G401.6 (cell line): ENCODE measurements at regions not wholly inside any gene's neighbourhood (a gene's known extent, or its start where the extent isn't known, plus 50 kb on each side); places are given as distances from the start of the nearest gene placed in this dataset.
"Not testable (repeated sequence)": the region's sequence is repeated elsewhere in the genome, so short reads cannot be mapped to it uniquely, and the experiment has no call there.

Experiments used
- FAIRE-seq: peaks from 2 replicates; lab custom pipeline; 2012; peaks lifted over from hg19 to GRCh38; lab: Jason Lieb, UNC

DNA sequence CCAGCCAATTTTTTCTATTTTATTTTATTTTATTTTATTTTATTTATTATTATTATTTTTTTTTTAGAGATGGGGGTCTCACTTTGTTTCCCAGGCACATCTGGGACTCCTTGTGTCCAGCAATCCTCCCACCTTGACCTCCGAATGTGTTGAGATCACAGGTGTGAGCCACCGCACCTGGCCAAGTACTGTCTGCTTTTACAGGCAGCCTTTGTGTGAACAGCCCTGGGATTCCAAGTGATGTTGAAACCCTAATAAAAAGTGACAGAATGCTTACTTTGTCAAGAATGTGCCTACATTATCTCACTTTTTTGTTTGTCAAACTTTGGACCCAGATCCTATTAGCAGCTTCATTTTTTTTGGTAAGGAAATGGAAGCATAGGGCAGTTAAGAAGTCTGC lies 220.1 kb upstream of the EDNRB start:
- FAIRE-seq: no peak

DNA sequence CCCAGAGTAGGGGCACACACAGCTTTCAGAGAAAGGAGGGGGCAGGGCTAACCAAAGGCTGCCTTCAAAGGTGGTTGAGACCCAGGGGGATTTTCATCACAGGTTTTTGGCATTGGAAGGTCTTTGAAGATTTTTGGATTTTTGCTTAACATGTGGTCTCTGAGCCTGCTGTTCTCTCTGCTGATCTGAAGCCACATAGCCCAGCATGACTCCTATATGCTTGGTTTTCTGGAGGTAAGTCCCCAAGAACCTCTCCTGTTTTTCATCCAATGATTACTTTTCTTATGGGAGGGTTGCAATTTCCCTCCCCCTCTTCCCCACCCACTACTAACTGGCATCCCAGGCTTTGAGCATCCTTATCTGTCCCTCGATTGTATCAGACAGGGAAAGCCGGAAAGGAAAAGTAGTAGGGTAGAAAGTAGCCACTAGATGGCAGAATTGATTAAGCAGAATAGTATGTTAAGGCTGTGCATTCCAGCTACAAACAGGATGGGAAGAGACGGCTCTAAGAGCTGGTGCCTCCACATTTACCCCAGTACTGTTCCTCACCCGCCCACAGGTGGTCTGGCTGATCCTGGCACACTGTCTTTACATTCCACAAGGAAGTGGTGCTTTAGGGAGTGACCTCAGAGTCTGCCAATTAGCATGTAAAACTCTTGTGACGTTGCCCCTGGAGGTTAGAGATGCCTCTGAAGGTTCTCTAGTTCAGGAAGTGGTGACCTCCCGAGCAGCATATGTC lies 218.9 kb upstream of the EDNRB start:
- FAIRE-seq: no peak

GRCh38 chr13:78136966-78137365 lies 218.3 kb upstream of the EDNRB start:
- FAIRE-seq: no peak

- FAIRE-seq: no peak
These were observed 214.9 kb upstream of the EDNRB start for GRCh38 chr13:78133511-78133910.

- peak; percentile 61 for FAIRE-seq
These were observed 213.2 kb upstream of the EDNRB start for GRCh38 chr13:78131811-78132210.

DNA sequence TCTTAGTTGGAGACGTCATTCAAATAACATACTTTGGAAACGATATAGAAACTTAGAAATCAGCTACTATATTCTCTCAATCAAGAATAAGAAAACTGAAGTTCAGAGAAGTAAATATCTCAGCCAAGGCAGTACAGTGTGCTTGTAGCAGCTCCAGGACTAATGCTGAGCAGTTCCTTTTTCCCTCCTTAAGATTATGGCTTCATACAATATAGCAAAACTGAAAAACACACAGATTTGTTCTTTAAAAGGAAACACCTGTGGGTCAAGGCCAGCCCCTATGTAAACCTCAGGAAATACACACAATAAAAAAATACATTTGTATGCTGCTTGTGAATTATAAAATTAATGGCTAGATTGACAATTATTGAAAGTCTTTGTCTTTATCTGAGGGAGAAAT lies 212.7 kb upstream of the EDNRB start:
- FAIRE-seq: no peak

DNA sequence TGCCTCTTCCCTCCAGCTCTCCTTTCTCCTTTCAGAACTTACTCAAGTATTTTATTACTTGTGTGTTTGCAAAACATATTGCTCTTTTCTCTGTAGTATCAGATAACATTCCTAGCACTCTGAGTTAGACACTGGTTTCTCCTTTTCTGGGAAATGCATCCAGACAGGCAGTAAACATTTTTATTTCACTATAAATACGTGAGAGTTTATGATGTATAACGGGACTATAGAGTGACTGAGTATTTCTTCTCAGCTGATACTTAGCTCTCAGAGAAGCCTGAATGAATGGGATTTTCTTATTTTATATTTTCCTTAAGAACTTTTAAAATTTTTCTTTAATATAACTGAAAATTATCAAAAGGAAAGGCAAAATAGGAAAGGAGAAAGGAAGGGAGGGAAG lies 211.2 kb upstream of the EDNRB start:
- FAIRE-seq: no peak

DNA sequence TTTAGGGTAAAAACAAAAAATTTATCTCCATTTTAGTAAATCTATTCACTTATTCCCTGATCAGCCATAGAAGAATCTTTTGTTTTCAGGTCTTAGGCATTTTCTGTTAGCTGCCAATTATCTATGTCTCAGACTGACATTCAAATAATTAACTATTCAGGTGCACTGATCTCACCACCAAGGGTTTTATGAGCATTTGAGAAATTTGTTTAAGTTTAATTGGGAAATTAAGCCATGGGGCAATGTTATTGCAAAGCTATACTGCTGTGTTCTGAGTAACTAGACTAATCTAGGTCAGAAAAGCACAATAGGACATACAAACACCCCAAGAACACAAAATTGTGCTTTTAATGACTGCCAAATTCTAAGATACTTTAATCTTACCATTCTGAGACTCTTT lies 210.7 kb upstream of the EDNRB start:
- no peak for FAIRE-seq

- FAIRE-seq: peak; percentile 53
These were observed 203.1 kb upstream of the EDNRB start for GRCh38 chr13:78121459-78122348.

DNA sequence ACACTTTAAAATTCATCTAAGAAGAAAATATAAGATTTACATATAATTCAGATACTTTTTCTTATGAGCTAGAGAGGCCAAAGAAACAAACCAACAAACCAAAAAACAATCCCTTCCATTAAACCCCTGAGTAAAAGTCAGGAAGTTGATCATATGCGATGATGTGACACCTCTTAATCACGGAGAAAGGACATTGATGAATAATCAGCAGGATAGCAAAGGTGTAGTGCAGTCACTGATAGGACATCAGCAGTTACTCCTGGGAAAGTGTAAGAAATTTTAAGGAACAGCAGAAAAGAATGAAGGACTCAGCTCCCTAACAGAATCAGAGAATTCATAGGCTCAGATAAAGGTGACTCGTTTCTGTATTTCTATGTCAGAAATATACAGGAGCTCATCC lies 202.4 kb upstream of the EDNRB start:
- FAIRE-seq: no peak

- not testable (repeated sequence) for FAIRE-seq
These were observed 201.5 kb upstream of the EDNRB start for GRCh38 chr13:78120144-78120543.

DNA sequence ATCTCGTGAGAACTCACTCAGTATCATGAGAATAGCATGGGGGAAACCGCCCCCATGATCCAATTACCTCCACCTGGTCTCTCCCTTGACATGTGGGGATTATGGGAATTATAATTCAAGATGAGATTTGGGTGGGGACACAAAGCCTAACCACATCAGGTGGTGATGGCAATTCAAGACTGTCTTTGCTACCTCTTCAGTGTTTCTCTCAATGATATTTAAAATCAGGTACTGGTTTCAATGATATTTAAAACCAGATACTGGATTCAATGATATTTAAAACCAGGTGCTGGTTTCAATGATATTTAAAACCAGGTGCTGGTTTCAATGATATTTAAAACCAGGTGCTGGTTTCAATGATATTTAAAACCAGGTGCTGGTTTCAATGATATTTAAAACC lies 198.4 kb upstream of the EDNRB start:
- FAIRE-seq: not testable (repeated sequence)

DNA sequence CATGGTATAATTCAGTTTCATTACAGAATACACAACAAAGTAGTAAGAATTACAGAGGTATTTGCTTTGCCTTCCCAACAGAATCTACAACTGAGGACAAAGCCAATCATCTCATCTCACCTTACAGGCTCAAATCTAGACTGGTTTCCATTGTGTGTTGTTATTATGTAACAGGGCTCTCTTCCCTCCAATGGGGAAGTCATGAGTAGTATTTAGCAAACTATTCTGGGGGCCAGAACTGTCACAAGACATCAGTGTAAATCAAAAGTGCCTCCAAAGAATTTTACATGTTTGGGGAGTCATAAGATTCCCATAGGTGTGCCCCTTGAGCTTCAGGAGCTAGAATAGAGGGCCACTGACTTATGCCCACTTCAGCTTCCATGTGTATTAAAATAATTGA lies 187.0 kb upstream of the EDNRB start:
- no peak for FAIRE-seq

DNA sequence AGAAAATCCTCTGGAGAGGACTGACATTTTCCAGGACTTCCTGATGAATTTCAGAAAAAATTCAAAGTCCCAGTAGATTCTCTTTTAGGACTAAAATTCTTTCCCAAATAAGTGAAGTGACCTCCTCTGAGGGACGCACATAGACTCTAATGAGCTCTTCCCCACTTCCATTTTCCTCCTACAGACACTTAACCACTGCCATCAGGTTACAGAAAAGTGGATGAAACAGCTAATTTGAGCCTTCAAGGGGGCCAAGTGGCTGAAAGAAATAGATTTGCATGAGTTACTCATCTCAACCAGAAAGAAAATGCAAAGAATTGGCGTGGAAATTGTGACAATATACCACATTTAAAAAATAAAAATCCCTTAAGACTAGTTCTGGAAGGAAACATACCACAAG lies 185.3 kb upstream of the EDNRB start:
- FAIRE-seq: no peak

GRCh38 chr13:78102741-78103140 lies 184.1 kb upstream of the EDNRB start:
- FAIRE-seq: no peak

GRCh38 chr13:78102121-78102677 lies 183.6 kb upstream of the EDNRB start:
- no peak for FAIRE-seq

DNA sequence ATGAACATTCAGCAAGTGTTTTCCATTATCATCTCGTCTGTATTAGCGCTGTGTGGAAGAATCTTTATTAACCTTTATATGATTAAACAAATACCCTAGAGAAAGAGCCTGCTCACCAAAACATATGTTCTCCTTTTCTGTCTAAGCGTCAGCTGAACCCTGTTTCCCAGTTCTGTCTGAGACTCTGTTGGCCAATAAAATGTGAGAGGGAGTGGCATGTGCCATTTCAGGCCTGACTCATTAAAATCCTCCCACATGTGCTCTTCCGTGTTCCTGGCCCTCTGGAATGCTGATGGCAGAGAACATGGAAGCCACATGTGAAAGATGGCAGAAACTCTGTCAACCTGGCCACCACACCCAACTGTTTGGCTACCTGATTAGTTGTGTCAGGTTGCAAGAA lies 181.9 kb upstream of the EDNRB start:
- FAIRE-seq: no peak

DNA sequence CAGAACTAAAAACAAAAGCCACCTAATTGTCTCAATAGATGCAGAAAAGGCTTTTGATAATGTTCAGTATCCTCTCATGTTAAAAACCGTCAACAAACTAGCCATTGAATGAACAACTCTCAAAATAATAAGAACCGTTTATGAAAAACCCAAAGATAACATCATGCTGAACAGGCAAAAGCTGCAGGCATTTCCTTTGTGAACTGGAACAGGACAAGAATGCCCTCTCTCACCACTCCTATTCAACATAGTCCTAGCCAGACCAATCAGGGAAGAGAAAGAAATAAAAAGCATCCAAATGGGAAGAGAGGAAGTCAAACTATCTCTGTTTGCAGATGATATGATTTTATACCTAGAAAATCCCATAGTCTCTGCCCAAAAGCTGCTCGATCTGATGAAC lies 179.6 kb upstream of the EDNRB start:
- no peak for FAIRE-seq

DNA sequence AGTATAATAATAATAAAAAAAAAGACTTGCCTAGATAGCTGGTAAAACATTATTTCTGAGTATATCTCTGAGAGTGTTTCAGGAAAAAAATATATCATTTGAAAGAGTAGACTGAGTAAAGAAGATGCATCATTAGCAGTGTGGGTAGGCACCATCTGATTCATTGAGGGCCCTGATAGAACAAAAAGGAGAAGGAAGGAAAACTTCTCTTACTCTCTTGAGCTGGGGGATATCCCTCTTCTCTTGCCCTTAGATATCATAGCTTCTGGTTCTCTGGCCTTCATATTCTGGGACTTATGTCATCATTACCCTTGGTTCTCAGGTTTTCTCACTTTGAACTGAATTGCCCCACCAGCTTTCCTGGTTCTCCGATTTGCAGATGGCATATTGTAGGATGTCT lies 177.6 kb upstream of the EDNRB start:
- no peak for FAIRE-seq

DNA sequence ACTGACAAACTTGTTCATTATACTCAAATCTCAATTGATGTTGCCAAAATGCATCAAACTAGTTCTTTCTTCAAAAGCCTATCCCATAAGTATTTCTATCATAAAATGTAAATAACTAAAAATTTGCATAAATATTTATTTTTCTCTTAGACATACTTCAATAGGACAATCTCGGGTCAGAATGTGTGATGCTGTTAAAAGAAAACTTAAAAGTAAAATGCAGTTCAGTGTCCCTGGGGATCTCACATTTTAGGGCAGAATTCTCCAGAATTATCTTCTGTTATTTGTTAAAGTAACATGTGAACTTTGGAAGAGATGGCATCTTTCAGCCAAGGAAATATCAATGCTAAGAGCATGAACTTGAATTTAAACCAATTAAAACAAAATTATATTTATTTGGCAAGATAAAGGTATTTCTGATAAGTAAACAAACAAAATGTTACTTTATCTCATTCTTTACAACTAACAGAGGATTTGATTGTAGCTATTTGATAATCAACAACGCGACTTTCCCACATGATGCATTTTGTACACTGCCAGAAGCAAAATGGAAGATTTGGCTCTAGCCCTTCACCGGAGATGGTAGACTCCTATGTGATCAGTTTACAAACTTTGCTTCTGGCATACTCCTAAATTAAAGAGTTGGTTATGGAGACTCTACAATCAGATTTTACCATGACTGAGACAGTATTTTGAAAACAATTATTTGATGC lies 169.5 kb upstream of the EDNRB start:
- no peak for FAIRE-seq

DNA sequence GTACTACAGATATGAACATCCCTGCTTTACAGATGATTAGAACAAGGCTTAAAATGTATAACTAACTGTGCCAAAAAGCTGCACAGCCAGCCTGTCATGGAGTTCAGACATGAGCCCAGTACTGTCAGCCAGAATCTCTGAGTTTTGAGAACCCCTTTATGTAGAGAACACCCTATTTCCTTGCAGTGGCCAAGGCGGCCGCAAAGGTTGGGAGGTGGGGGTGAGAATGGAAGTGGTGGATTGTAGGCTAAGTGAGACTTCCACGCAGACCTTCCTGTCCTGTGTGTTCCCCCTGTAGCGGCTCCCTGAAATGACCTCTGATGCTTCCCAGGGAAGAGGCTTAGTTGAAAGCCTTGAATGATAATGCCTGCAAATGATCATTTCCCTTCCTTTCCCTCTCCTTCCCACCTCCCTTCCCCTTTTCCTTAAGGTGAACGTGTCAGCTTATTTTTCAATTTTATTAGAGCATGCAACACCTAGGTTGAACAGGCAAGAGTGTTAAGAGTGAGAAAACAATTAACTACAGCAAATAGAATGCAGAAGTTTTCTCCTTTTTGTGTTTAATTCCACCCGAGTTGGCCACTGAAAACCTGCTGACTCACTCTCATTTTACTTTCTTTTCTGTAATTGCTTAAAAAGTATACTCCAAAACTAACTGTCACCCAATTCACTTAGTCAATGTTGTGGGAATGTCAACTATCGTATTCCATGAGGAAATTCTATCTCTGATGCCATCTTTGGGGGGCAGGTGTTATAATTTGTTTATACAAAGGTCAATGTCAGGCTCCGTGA lies 167.0 kb upstream of the EDNRB start:
- FAIRE-seq: no peak

DNA sequence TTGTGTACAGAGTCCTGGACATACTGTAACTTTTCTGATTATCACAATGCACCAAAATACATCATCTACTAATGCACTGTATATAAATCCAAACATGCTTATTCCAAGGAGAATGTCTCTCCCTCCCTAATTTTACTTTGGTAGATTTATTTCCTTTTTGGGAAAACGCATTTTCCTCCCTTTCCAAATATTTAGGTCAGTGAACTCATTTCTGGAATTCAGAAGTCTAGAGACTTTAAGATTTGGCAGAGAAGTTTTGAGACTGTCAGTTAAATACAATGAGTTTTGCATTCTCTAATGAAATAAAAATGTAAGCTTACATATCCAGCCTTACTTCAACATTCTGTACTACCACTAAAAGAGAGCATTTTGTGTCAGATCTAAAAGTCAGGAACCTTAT lies 165.8 kb upstream of the EDNRB start:
- FAIRE-seq: no peak
